ENCODE measurements at regions not wholly inside any gene's neighbourhood (a gene's known extent, or its start where the extent isn't known, plus 50 kb on each side); places are given as distances from the start of the nearest gene placed in this dataset.

DNA sequence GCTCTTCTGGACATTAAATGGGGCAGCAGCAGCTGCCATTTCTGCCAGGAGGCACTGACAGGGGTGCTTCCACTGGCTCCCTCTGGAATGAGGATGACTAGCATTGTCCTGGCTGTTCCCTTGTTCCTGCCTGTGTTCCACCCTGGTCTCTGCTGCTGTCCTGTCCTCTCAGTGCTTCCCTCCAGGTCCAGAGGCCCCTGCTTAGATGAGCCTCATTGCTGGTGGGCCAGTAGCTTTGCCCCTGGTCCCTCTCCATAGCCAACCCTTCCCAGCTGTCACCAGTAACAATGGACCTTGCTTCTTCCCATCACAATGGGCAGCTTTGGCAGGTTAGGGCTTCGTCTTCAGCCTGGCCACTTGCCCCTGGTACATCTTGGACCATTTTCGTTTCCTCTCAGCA, 561.1 kb downstream of the TCERG1L start:
- TF ChIP-seq, protein P1, sequence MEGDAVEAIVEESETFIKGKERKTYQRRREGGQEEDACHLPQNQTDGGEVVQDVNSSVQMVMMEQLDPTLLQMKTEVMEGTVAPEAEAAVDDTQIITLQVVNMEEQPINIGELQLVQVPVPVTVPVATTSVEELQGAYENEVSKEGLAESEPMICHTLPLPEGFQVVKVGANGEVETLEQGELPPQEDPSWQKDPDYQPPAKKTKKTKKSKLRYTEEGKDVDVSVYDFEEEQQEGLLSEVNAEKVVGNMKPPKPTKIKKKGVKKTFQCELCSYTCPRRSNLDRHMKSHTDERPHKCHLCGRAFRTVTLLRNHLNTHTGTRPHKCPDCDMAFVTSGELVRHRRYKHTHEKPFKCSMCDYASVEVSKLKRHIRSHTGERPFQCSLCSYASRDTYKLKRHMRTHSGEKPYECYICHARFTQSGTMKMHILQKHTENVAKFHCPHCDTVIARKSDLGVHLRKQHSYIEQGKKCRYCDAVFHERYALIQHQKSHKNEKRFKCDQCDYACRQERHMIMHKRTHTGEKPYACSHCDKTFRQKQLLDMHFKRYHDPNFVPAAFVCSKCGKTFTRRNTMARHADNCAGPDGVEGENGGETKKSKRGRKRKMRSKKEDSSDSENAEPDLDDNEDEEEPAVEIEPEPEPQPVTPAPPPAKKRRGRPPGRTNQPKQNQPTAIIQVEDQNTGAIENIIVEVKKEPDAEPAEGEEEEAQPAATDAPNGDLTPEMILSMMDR (IDR thresholded peaks at IDR 0.05 in 4 of 5, conservative IDR thresholded peaks at IDR 0.05 in 1 of 5), result no peak
- no peak for TF ChIP-seq POLR2A (IDR thresholded peaks at IDR 0.05)
